Gastroesophageal sphincter (tissue), 4 donors: ENCODE measurements at regions not wholly inside any gene's neighbourhood (a gene's known extent, or its start where the extent isn't known, plus 50 kb on each side); places are given as distances from the start of the nearest gene placed in this dataset.
"Not testable (repeated sequence)": the region's sequence is repeated elsewhere in the genome, so short reads cannot be mapped to it uniquely, and the experiment has no call there.

Source experiments
- ATAC-seq: fragments of 150-250 bp; one replicate; pipeline ENCODE4 v1.9.1; 2016; ENCODE audit warnings: mild to moderate bottlenecking, moderate library complexity
- H3K27ac ChIP-seq, 4 donors: fragments of 200-600 bp; sonication (generic) in 3 of 4; 1 replicate in 3 of 4; 2 replicates in 1 of 4; pipeline ENCODE4 v1.5.1; 2016 to 2019
- H3K27me3 ChIP-seq: fragments of 200-600 bp; sonication (generic); one replicate; pipeline ENCODE4 v1.5.1; 2019
- H3K36me3 ChIP-seq, 2 donors: fragments of 200-600 bp; sonication (generic); one replicate each; pipeline ENCODE4 v1.5.1; 2019; ENCODE audit warnings: control low read depth in 1 of 2
- H3K4me1 ChIP-seq, 3 donors: fragments of 200-600 bp; sonication (generic); 1 replicate in 2 of 3; 2 replicates in 1 of 3; pipeline ENCODE4 v1.5.1; 2016 to 2019; ENCODE audit warnings: control low read depth in 2 of 3
- H3K4me3 ChIP-seq, 2 donors: fragments of 200-600 bp; sonication (generic); one replicate each; pipeline ENCODE4 v1.5.1; 2019; ENCODE audit warnings: mild to moderate bottlenecking in 1 of 2, moderate library complexity in 1 of 2
- H3K9me3 ChIP-seq, 3 donors: fragments of 200-600 bp; sonication (generic); one replicate each; pipeline ENCODE4 v1.5.1; 2017 to 2019; ENCODE audit warnings: control low read depth in 2 of 3
- EP300 ChIP-seq: sonication (generic); formaldehyde crosslinking; IDR thresholded peaks from one replicate; pipeline ENCODE4 v1.6.1; 2017; ENCODE audit warnings: antibody characterized with exemption, mild to moderate bottlenecking
- POLR2A ChIP-seq, 2 donors: fragments of 450-650 bp; IDR thresholded peaks; one replicate each; pipeline ENCODE4 v1.6.1; 2017; ENCODE audit warnings: antibody characterized with exemption in 2 of 2, mild to moderate bottlenecking in 2 of 2, moderate library complexity in 1 of 2
- POLR2AphosphoS5 ChIP-seq: sonication (generic); formaldehyde crosslinking; IDR thresholded peaks from one replicate; pipeline ENCODE4 v1.6.1; 2017; ENCODE audit warnings: antibody characterized with exemption
- WGBS, 2 donors: methylation state at CpG; one replicate each; pipeline ENCODE4 v1.1.5; 2018; ENCODE audit warnings: low coverage in 1 of 2; 5-methylcytosine and 5-hydroxymethylcytosine counted together
- TF ChIP-seq, protein P1 (sequence below), 4 experiments: fragments of 200-600 bp in 2 of 4; fragments of 450-650 bp in 2 of 4; sonication (generic) in 1 of 4; IDR thresholded peaks; one replicate each; pipeline ENCODE4 v1.5.1; 2017 to 2019; ENCODE audit warnings: antibody characterized with exemption in 4 of 4, mild to moderate bottlenecking in 2 of 4, moderate library complexity in 2 of 4

DNA sequence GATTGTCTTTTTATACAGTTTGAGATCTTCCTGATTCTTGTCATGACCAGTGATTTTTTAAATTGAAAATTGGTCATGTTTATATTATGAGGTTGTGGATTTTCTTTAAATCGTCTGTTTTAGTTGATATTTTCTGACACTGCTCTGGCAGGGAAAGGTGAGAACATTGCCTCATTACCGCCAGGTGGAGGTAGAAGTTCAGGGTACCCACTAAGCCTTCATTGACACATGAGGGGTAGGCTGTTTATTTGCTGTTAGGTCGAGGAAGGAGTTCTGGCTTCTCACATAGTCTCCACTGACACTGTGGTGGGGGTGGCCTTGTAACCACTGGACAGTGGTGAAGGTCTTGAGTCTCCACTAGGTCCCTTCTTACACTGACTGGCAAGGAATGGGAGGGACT is 117.6 kb upstream of the GPR101 start:
- no peak for TF ChIP-seq EP300
- TF ChIP-seq POLR2A (IDR thresholded peaks at IDR 0.05): no peak
- TF ChIP-seq, protein P1, sequence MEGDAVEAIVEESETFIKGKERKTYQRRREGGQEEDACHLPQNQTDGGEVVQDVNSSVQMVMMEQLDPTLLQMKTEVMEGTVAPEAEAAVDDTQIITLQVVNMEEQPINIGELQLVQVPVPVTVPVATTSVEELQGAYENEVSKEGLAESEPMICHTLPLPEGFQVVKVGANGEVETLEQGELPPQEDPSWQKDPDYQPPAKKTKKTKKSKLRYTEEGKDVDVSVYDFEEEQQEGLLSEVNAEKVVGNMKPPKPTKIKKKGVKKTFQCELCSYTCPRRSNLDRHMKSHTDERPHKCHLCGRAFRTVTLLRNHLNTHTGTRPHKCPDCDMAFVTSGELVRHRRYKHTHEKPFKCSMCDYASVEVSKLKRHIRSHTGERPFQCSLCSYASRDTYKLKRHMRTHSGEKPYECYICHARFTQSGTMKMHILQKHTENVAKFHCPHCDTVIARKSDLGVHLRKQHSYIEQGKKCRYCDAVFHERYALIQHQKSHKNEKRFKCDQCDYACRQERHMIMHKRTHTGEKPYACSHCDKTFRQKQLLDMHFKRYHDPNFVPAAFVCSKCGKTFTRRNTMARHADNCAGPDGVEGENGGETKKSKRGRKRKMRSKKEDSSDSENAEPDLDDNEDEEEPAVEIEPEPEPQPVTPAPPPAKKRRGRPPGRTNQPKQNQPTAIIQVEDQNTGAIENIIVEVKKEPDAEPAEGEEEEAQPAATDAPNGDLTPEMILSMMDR (IDR thresholded peaks at IDR 0.05): no peak
- TF ChIP-seq POLR2AphosphoS5: no peak
- no peaks in the 10 kb centered on the region for H3K9me3 ChIP-seq
- H3K36me3 ChIP-seq: no peaks in the 10 kb centered on the region
- no peaks in the 10 kb centered on the region for H3K4me1 ChIP-seq
- ATAC-seq: no peak
- 24% methylated on average over 2 of the region's 3 CpGs; no CpG with 5 or more reads in 1 of the 2 donors for WGBS, 2 donors
- no peak overlapping the region for H3K4me3 ChIP-seq
- no peak overlapping the region for H3K27ac ChIP-seq
- no peaks in the 10 kb centered on the region for H3K27me3 ChIP-seq

DNA sequence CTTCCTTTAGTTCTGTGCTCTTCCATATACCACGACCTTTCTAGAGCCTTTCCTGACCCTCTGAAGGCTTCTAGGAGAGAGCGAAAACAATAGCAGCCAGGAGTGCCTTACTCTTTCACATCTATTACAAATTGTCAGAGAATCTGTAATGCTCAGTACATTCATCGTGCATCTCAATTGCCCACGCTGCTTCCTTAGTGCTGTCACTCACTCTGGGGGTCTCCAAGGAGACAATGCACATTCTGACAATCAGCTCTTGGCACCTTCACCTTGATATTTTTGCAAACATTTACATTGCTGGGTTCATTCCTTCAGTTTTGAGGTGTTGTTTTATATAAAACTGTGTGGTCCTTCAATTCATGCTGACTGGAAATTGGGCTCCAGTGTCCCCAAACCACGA is 110.1 kb upstream of the GPR101 start:
- H3K4me3 ChIP-seq: no peak overlapping the region
- 51 to 71% methylated on average over 2 to 5 of the region's 5 CpGs for WGBS, 2 donors
- TF ChIP-seq POLR2A (IDR thresholded peaks at IDR 0.05) (no peak), POLR2AphosphoS5 (no peak), EP300 (no peak)
- TF ChIP-seq, protein P1 (IDR thresholded peaks at IDR 0.05): no peak
- no peaks in the 10 kb centered on the region for H3K36me3 ChIP-seq
- no peak overlapping the region for H3K27ac ChIP-seq
- ATAC-seq: no peak
- H3K27me3 ChIP-seq: no peaks in the 10 kb centered on the region
- H3K4me1 ChIP-seq: no peaks in the 10 kb centered on the region
- no peaks in the 10 kb centered on the region for H3K9me3 ChIP-seq

DNA sequence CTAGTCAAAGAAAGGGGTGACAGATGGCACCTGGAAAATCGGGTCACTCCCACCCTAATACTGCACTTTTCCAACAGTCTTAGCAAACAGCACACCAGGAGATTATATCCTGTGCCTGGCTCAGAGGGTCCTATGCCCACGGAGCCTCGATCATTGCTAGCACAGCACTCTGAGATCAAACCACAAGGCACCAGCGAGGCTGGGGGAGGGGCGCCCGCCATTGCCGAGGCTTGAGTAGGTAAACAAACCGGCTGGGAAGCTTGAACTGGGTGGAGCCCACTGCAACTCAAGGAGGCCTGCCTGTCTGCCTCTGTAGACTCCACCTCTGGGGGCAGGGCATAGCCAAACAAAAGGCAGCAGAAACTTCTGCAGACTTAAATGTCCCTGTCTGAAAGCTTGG is 88.9 kb upstream of the GPR101 start:
- H3K27ac ChIP-seq, ATAC-seq, H3K27me3 ChIP-seq, H3K36me3 ChIP-seq, H3K4me3 ChIP-seq, H3K4me1 ChIP-seq: not testable (repeated sequence)
- whole genome bisulfite sequencing, 2 donors: no CpG with 5 or more reads among the region's 8 CpGs
- H3K9me3 ChIP-seq: peaks cover 0 to 11% (median 0%) of the 10 kb centered on the region in 3 donors

DNA sequence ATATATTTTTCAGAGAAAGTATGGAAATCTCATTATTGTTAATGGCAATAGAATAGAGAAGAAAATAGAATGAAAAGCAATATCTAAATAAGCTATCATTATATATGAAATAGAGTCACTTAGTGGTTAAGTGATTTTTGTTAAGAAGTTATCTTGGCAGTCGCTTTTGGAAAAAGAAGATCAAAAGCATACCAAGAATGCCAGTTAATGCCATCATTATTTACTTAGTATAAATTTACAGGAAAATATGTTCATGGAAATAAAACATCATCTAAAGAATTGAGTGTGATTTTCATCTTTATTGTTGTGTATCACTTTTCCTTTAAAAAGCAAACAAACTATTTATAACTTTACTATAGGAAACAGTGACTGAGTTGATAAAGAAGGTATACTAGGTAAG is 85.3 kb upstream of the GPR101 start:
- no peaks in the 10 kb centered on the region for H3K27me3 ChIP-seq
- no peak overlapping the region for H3K4me3 ChIP-seq
- H3K27ac ChIP-seq: no peak overlapping the region
- no peaks in the 10 kb centered on the region for H3K36me3 ChIP-seq
- peaks cover 0 to 11% (median 0%) of the 10 kb centered on the region in 3 donors for H3K9me3 ChIP-seq
- WGBS, 2 donors: 23 to 45% methylated on average over 1 of the region's 1 CpG
- TF ChIP-seq POLR2AphosphoS5 (no peak), EP300 (no peak), POLR2A (IDR thresholded peaks at IDR 0.05) (no peak)
- TF ChIP-seq, protein P1 (IDR thresholded peaks at IDR 0.05): no peak
- ATAC-seq: no peak
- no peaks in the 10 kb centered on the region for H3K4me1 ChIP-seq

DNA sequence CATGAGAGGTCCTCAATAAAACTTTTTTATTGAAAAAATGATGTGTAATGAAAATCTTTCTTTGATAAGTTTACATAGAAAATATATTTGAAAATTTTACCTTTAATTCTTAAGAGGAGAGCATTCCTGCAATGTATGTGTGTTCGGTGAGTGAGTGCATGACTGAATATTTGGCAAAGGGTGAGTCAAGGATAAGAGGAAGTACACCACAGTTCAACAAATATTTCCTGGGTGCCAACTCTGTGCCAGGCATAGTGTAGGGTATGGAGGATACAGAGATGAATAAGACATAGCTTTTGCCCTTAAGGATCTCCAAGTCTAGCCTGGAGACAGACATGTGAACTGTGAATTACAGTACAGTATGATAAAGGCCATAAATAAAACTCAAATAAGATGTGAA is 84.7 kb upstream of the GPR101 start:
- Histone ChIP-seq H3K4me3 (no peak overlapping the region), H3K36me3 (no peaks in the 10 kb centered on the region), H3K27ac (no peak overlapping the region), H3K4me1 (no peaks in the 10 kb centered on the region), H3K27me3 (no peaks in the 10 kb centered on the region), H3K9me3 (peaks cover 0 to 11% (median 0%) of the 10 kb centered on the region in 3 donors)
- ATAC-seq: no peak
- TF ChIP-seq, protein P1 (IDR thresholded peaks at IDR 0.05): no peak
- no peak for TF ChIP-seq POLR2A (IDR thresholded peaks at IDR 0.05)
- TF ChIP-seq EP300: no peak
- TF ChIP-seq POLR2AphosphoS5: no peak
- WGBS, 2 donors: 71 to 89% methylated on average over 1 of the region's 1 CpG
